MM.1S (cell line): ENCODE measurements at regions not wholly inside any gene's neighbourhood (a gene's known extent, or its start where the extent isn't known, plus 50 kb on each side); places are given as distances from the start of the nearest gene placed in this dataset.
A peak's percentile ranks its signal among the peaks of the same experiment; 100 is the strongest.
"Not testable (repeated sequence)": the region's sequence is repeated elsewhere in the genome, so short reads cannot be mapped to it uniquely, and the experiment has no call there.

Experiments used
- DNase-seq: peaks from one replicate; pipeline ENCODE4 v3.0.0-alpha.2; 2015
- H2AFZ ChIP-seq: fragments of 300-600 bp; sonication (generic); 2 replicates; pipeline ENCODE4 v1.6.0; 2016; ENCODE audit warnings: antibody characterized with exemption, low read length
- H3F3A ChIP-seq: fragments of 300-600 bp; sonication (generic); 2 replicates; pipeline ENCODE4 v1.6.1; 2016; ENCODE audit warnings: mild to moderate bottlenecking, antibody characterized with exemption, low read length, moderate library complexity, mixed read lengths; ENCODE audit not compliant: insufficient read depth
- H3K27ac ChIP-seq: fragments of 300-600 bp; sonication (generic); 2 replicates; pipeline ENCODE4 v1.5.1; 2016; ENCODE audit warnings: mild to moderate bottlenecking, low read length
- H3K27me3 ChIP-seq: fragments of 300-600 bp; sonication (generic); replicated peaks from 2 replicates; pipeline ENCODE4 v1.6.0; 2016; ENCODE audit warnings: low read length; ENCODE audit not compliant: insufficient read depth
- H3K36me3 ChIP-seq: fragments of 300-600 bp; sonication (generic); replicated peaks from 2 replicates; pipeline ENCODE4 v1.6.1; 2016; ENCODE audit warnings: mild to moderate bottlenecking, low read length, mixed read lengths; ENCODE audit not compliant: insufficient read depth
- H3K4me1 ChIP-seq: fragments of 300-600 bp; sonication (generic); 2 replicates; pipeline ENCODE4 v1.6.1; 2016; ENCODE audit warnings: low read length, mixed read lengths
- H3K4me2 ChIP-seq: fragments of 300-600 bp; sonication (generic); 2 replicates; pipeline ENCODE4 v1.6.0; 2016; ENCODE audit warnings: low read depth, low read length
- H3K4me3 ChIP-seq: fragments of 300-600 bp; sonication (generic); 2 replicates; pipeline ENCODE4 v1.5.1; 2016; ENCODE audit warnings: low read length, mixed read lengths
- H3K79me2 ChIP-seq: fragments of 300-600 bp; sonication (generic); 2 replicates; pipeline ENCODE4 v1.6.1; 2016; ENCODE audit warnings: mixed run types, low read length, mixed read lengths
- H3K9ac ChIP-seq: fragments of 300-600 bp; sonication (generic); 2 replicates; pipeline ENCODE4 v1.6.1; 2016; ENCODE audit warnings: low read length, mixed read lengths
- H3K9me2 ChIP-seq: fragments of 300-600 bp; sonication (generic); replicated peaks from 2 replicates; pipeline ENCODE4 v1.6.1; 2016; ENCODE audit warnings: mild to moderate bottlenecking, low read length, mixed read lengths; ENCODE audit not compliant: insufficient read depth
- H3K9me3 ChIP-seq: fragments of 300-600 bp; sonication (generic); replicated peaks from 2 replicates; pipeline ENCODE4 v1.6.1; 2016; ENCODE audit warnings: mild to moderate bottlenecking, low read length, mixed read lengths; ENCODE audit not compliant: insufficient read depth
- H4K20me1 ChIP-seq: fragments of 300-600 bp; sonication (generic); 2 replicates; pipeline ENCODE4 v1.6.1; 2016; ENCODE audit warnings: mild to moderate bottlenecking, low read length, moderate library complexity, mixed read lengths; ENCODE audit not compliant: insufficient read depth
- EZH2 ChIP-seq: fragments of 300-600 bp; sonication (generic); optimal IDR thresholded peaks from 2 replicates; pipeline ENCODE3; 2017; ENCODE audit warnings: low read depth, mild to moderate bottlenecking, antibody characterized with exemption, low read length, mixed read lengths
- EZH2phosphoT487 ChIP-seq: fragments of 300-600 bp; sonication (generic); IDR thresholded peaks from 2 replicates; pipeline ENCODE4 v1.6.1; 2018; ENCODE audit warnings: antibody characterized with exemption, low read length
- TF ChIP-seq, protein P1 (sequence below): fragments of 300-600 bp; sonication (generic); IDR thresholded peaks from 2 replicates; pipeline ENCODE4 v1.5.1; 2016; ENCODE audit warnings: antibody characterized with exemption, low read length, mixed read lengths

DNA sequence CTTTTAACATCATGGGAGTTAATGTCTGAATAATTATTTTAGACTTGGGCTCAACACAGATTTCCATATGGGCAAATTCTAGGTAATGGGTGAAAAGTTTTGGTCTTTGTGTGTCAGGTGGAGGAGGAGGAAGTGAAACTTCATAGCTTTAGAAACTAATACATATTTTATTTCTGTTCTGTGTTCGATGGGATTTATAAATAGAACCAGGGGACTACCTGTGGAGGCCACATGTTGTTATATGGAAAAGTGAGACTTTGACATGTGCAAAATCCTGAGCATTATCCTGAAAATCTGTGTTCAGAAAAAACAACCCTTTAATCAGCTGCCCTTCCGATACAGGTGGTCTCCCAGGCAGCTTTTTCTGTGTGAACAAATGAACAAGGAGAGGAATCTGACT lies 209.5 kb downstream of the SOX2 start:
- no peaks in the 10 kb centered on the region for H3K79me2 ChIP-seq
- peaks cover 30% of the 10 kb centered on the region for H3K4me1 ChIP-seq
- no peak for TF ChIP-seq EZH2
- TF ChIP-seq, protein P1, sequence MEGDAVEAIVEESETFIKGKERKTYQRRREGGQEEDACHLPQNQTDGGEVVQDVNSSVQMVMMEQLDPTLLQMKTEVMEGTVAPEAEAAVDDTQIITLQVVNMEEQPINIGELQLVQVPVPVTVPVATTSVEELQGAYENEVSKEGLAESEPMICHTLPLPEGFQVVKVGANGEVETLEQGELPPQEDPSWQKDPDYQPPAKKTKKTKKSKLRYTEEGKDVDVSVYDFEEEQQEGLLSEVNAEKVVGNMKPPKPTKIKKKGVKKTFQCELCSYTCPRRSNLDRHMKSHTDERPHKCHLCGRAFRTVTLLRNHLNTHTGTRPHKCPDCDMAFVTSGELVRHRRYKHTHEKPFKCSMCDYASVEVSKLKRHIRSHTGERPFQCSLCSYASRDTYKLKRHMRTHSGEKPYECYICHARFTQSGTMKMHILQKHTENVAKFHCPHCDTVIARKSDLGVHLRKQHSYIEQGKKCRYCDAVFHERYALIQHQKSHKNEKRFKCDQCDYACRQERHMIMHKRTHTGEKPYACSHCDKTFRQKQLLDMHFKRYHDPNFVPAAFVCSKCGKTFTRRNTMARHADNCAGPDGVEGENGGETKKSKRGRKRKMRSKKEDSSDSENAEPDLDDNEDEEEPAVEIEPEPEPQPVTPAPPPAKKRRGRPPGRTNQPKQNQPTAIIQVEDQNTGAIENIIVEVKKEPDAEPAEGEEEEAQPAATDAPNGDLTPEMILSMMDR: no peak
- TF ChIP-seq EZH2phosphoT487: no peak
- peak overlapping the region; percentile 59 for H3K4me2 ChIP-seq
- no peaks in the 10 kb centered on the region for H3K27me3 ChIP-seq
- H3K36me3 ChIP-seq: no peaks in the 10 kb centered on the region
- no peaks in the 10 kb centered on the region for H4K20me1 ChIP-seq
- no peaks in the 10 kb centered on the region; the same call in 1 of the 2 replicates for H3F3A ChIP-seq
- peak overlapping the region; percentile 21 for H3K4me3 ChIP-seq
- H2AFZ ChIP-seq: peak overlapping the region; percentile 71
- peak overlapping the region; percentile 77 for H3K27ac ChIP-seq
- H3K9me3 ChIP-seq: no peaks in the 10 kb centered on the region
- H3K9ac ChIP-seq: peak overlapping the region; percentile 19; the same call in 1 of the 2 replicates
- peak; percentile 74 for DNase-seq
- H3K9me2 ChIP-seq: no peaks in the 10 kb centered on the region

DNA sequence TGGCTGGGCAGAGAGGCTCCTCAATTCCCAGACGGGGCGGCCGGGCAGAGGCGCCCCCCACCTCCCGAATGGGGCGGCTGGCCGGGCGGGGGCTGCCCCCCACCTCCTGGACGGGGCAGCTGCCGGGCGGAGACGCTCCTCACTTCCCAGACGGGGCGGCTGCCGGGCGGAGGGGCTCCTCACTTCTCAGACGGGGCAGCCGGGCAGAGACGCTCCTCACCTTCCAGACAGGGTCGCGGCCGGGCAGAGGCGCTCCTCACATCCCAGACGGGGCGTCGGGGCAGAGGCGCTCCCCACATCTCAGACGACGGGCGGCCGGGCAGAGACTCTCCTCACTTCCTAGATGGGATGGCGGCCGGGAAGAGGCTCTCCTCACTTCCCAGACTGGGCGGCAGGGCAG lies 214.1 kb downstream of the SOX2 start:
- H3K4me1 ChIP-seq: peaks cover 19% of the 10 kb centered on the region
- H3K27ac ChIP-seq, DNase-seq, H3K4me2 ChIP-seq, H3K36me3 ChIP-seq, H4K20me1 ChIP-seq, H3F3A ChIP-seq, H3K79me2 ChIP-seq, H3K9me3 ChIP-seq, H3K4me3 ChIP-seq, H3K27me3 ChIP-seq, H3K9ac ChIP-seq, H3K9me2 ChIP-seq, H2AFZ ChIP-seq: not testable (repeated sequence)

DNA sequence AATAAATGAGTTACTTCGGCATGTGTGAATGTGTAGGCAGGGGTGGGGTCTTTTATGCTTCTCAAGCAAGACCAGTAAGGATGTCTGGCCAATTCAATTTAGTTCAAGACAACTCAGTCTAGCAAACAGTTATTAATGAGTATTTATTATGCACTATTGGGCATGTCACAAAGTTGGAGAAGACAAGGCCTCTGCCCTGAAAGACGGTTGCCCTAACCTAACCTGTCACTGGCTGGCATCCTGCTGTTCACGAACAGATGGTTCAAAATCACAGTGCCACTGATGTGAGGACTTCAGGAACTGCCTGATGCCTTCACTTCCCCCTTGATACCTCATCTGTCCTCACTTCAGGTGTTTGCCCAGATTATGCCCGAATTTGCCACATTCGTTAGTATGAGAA lies 217.8 kb downstream of the SOX2 start:
- Histone ChIP-seq H3K27ac (no peak overlapping the region), H3K27me3 (no peaks in the 10 kb centered on the region), H3K4me2 (no peak overlapping the region), H3K4me1 (peaks cover 29% of the 10 kb centered on the region), H3F3A (peaks cover 11% of the 10 kb centered on the region), H3K9me3 (no peaks in the 10 kb centered on the region), H3K4me3 (no peak overlapping the region), H3K79me2 (no peaks in the 10 kb centered on the region), H4K20me1 (no peaks in the 10 kb centered on the region), H3K9ac (no peak overlapping the region), H3K9me2 (no peaks in the 10 kb centered on the region), H3K36me3 (no peaks in the 10 kb centered on the region), H2AFZ (no peak overlapping the region)
- no peak for DNase-seq
- TF ChIP-seq EZH2phosphoT487: no peak
- TF ChIP-seq, protein P1: no peak
- TF ChIP-seq EZH2: no peak

DNA sequence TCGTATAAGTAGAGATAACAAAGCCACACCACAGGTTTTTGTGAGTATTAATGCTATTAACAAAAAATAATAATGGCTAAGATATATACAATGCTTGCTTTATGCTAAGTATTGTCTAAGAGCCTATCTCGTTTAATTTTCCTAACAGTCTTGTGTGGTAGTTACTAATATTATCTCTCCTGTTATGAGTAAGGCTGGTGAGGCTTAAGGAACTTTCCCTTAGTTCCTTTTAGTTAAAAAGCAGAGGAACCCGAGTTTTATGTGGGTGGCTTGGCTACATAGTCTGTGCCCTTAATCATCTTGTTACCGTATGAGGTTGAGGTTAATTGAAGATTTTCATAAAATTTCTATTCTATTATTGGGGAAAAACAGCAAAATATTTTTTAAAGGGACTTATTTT lies 218.4 kb downstream of the SOX2 start:
- H4K20me1 ChIP-seq: no peaks in the 10 kb centered on the region
- H2AFZ ChIP-seq: no peak overlapping the region
- no peak overlapping the region for H3K4me3 ChIP-seq
- no peaks in the 10 kb centered on the region for H3K9me3 ChIP-seq
- H3K4me2 ChIP-seq: no peak overlapping the region
- H3K27me3 ChIP-seq: no peaks in the 10 kb centered on the region
- TF ChIP-seq EZH2phosphoT487 (no peak), EZH2 (no peak)
- TF ChIP-seq, protein P1: no peak
- H3K36me3 ChIP-seq: no peaks in the 10 kb centered on the region
- no peak overlapping the region for H3K9ac ChIP-seq
- peaks cover 29% of the 10 kb centered on the region for H3K4me1 ChIP-seq
- DNase-seq: no peak
- no peak overlapping the region for H3K27ac ChIP-seq
- H3K9me2 ChIP-seq: no peaks in the 10 kb centered on the region
- no peaks in the 10 kb centered on the region for H3K79me2 ChIP-seq
- peaks cover 11% of the 10 kb centered on the region for H3F3A ChIP-seq
